GM18511 (cell line): ENCODE measurements at regions not wholly inside any gene's neighbourhood (a gene's known extent, or its start where the extent isn't known, plus 50 kb on each side); places are given as distances from the start of the nearest gene placed in this dataset.

ENCODE experiments used
- ATAC-seq: cut with Tn5 transposase; IDR thresholded peaks from one replicate; pipeline ENCODE4 v1.9.1; 2021; ENCODE audit warnings: mild to moderate bottlenecking, moderate library complexity; ENCODE audit not compliant: unreplicated experiment

- no peak for ATAC-seq
Measured at GRCh38 chr3:59547874-59548273, 498.0 kb upstream of the CFAP20DC start.

GRCh38 chr3:59546522-59546921, 496.7 kb upstream of the CFAP20DC start:
- no peak for ATAC-seq

GRCh38 chr3:59545374-59545773, 495.5 kb upstream of the CFAP20DC start:
- ATAC-seq, result no peak

GRCh38 chr3:59542276-59542675, 492.5 kb upstream of the CFAP20DC start:
- no peak for ATAC-seq

GRCh38 chr3:59540696-59541095, 490.9 kb upstream of the CFAP20DC start:
- peak; percentile 92 for ATAC-seq

GRCh38 chr3:59540241-59540640, 490.4 kb upstream of the CFAP20DC start:
- no peak for ATAC-seq

- no peak for ATAC-seq
Measured at GRCh38 chr3:59538753-59539432, 489.1 kb upstream of the CFAP20DC start.

GRCh38 chr3:59535791-59536221, 486.0 kb upstream of the CFAP20DC start:
- ATAC-seq, result no peak

- no peak for ATAC-seq
Measured at GRCh38 chr3:59531994-59532393, 482.2 kb upstream of the CFAP20DC start.

GRCh38 chr3:59531066-59531745, 481.4 kb upstream of the CFAP20DC start:
- no peak for ATAC-seq

GRCh38 chr3:59528251-59528650, 478.4 kb upstream of the CFAP20DC start:
- no peak for ATAC-seq

- ATAC-seq, result no peak
Measured at GRCh38 chr3:59527493-59527892, 477.7 kb upstream of the CFAP20DC start.

GRCh38 chr3:59526999-59527398, 477.2 kb upstream of the CFAP20DC start:
- ATAC-seq, result peak; percentile 59

- ATAC-seq, result no peak
Measured at GRCh38 chr3:59522550-59522949, 472.7 kb upstream of the CFAP20DC start.

GRCh38 chr3:59519094-59519493, 469.3 kb upstream of the CFAP20DC start:
- no peak for ATAC-seq

GRCh38 chr3:59518283-59519055, 468.6 kb upstream of the CFAP20DC start:
- no peak for ATAC-seq

GRCh38 chr3:59517388-59517787, 467.6 kb upstream of the CFAP20DC start:
- no peak for ATAC-seq

GRCh38 chr3:59515966-59516365, 466.1 kb upstream of the CFAP20DC start:
- no peak for ATAC-seq

- ATAC-seq, result no peak
Measured at GRCh38 chr3:59514865-59515482, 465.1 kb upstream of the CFAP20DC start.

GRCh38 chr3:59513570-59513969, 463.7 kb upstream of the CFAP20DC start:
- ATAC-seq, result no peak

- ATAC-seq, result no peak
Measured at GRCh38 chr3:59512066-59512465, 462.2 kb upstream of the CFAP20DC start.
